HG02610 (cell line): ENCODE measurements at regions not wholly inside any gene's neighbourhood (a gene's known extent, or its start where the extent isn't known, plus 50 kb on each side); places are given as distances from the start of the nearest gene placed in this dataset.

Experiments
- ATAC-seq: cut with Tn5 transposase; IDR thresholded peaks from one replicate; pipeline ENCODE4 v1.9.1; 2021; ENCODE audit warnings: mild to moderate bottlenecking, moderate library complexity; ENCODE audit not compliant: unreplicated experiment

DNA sequence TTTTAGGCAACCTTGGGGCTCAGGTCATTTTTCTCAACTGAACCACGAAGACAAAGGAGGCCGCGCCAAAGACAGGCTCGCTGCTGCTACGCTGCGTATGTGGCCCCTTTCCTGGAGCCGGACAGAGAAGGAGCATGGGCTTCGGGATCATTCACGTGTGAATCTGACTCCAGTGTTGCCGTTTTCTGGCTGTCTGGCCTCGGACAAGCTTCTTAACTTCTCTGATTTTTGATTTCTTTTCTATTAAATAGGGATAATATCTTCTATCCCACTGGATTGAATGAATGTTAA lies 50.8 kb upstream of the ZNF366 start:
- no peak for ATAC-seq

DNA sequence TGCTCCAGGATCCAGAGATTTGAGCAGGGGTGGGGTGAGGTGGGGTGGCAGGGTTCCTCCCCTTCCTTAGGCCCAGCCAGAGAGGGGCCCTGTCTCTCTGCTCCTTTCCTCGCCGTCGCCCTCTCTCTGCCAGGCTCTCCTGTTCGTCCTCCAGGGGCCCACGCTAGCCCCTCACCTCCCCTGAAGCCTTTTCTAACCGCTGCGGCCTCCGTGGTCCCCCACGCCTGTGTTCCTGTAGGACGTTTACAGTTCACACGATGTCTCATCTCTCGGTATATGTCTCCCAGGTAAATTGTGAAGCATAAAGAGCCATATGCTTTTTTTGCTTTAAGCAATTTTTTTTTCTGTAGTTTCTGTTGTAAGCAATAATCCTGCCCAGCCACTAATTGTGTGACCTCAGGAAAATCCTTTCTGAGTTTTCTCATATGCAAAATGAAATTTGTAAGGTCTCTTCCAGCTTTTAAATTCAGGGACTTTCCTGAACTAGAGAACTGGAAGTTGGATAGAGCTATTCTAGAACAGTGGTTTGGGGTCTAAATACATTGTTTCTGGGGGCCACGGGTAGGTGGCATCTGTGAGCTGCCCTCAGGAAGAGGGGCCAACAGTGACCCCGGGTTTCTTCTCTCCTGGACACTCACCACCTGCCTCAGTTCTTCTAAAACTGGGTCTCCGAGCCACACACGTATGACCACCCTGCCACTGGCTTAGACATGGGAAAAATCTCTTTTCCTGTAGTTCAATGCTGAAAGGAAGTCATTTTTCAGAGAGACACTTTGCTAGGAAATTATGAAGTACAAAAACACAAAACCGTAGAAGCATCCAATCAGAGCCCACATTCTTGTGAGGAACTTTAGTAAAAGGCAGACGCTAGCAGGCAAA lies 50.2 kb upstream of the ZNF366 start:
- ATAC-seq: no peak
